ENCODE measurements at regions not wholly inside any gene's neighbourhood (a gene's known extent, or its start where the extent isn't known, plus 50 kb on each side); places are given as distances from the start of the nearest gene placed in this dataset.

DNA sequence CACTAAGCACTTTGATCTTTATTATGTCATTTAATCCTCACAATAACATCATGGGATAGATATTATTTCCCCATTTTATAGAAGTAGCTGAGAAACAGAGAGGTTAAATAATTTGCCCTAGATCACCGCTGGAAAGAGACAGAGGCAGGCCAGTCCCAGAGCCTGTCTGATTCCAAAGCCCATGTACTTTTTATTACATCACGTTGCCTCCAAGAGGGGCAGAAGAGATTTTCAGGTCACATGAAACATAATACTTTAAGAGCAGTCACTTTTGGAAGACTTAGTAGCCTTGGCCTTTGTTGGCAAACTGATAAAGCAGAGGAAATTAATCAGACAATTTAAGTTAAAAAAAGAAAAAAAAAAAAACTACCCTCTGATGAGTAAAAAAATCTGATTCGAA lies 200.2 kb upstream of the ARHGAP20 start:
- no peak for DNase-seq

DNA sequence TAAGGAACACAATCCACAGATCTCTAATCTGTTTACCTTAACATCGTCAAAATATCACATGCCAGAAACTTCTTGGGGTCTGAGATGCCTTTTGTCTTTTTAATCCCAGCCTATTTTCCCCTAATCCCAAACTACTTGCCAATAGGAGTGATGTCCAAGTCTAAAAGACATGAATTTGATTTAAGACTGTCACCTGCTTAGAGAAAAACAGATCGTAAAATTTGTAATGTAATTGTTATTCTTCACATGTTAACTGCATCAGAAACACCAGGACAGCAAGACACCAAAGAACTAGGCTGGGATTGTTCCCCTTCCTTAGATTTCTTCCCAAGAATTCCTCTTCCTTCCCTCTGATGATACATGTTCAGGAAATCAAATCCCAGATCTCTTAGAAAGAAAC lies 198.1 kb upstream of the ARHGAP20 start:
- no peak for DNase-seq

- DNase-seq, result no peak
Observed at GRCh38 chr11:110909336-110909735, 197.1 kb upstream of the ARHGAP20 start.

- no peak for DNase-seq
Observed at GRCh38 chr11:110908401-110909105, 196.3 kb upstream of the ARHGAP20 start.

GRCh38 chr11:110907629-110908028 lies 195.4 kb upstream of the ARHGAP20 start:
- DNase-seq, result peak; percentile 63

- DNase-seq, result no peak
Observed at GRCh38 chr11:110903830-110904229, 191.6 kb upstream of the ARHGAP20 start.

DNA sequence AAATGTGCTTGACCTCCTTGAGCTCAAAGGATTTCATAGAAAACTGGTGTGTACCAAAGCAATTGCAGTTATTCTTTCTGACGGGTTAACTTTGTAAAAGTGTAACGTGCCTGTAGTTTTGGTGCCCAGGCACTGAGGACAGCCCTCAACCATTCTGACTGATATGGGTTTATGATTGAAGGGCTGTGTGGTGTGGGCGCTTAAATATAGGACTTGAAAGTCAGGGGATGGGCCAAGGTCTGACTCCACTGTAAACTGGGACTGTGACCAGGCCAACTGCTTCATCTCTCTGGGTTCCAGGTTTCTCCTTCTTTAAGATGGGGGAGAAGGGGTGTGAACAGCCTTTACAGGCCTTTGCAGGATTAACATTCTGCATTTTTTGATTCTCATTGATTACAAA lies 191.1 kb upstream of the ARHGAP20 start:
- DNase-seq, result no peak

GRCh38 chr11:110901441-110901840 lies 189.2 kb upstream of the ARHGAP20 start:
- DNase-seq, result no peak

- DNase-seq, result no peak
Observed at GRCh38 chr11:110900426-110900825, 188.2 kb upstream of the ARHGAP20 start.

DNA sequence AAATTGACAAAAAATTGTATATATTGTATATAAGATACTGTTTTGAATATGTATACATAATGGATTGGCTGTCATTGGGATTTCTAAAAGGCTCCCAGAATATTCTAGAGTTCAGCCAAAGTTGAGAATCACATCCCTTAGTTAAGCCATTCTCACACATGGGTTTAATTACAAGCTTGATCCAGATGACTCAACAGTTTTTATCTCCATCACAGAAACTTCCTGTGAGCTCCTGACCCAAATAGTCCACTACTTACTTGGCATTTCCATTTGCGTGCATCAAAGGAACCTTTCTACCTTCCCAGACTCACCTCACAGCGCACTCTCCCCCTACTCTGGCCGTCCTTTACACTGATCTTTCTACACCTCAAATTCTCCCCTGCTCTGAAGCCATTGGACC lies 184.8 kb upstream of the ARHGAP20 start:
- DNase-seq, result no peak

- no peak for DNase-seq
Observed at GRCh38 chr11:110896358-110896757, 184.1 kb upstream of the ARHGAP20 start.

- peak; percentile 67 for DNase-seq
Observed at GRCh38 chr11:110894224-110894623, 182.0 kb upstream of the ARHGAP20 start.

GRCh38 chr11:110892741-110893285 lies 180.6 kb upstream of the ARHGAP20 start:
- DNase-seq, result no peak

GRCh38 chr11:110891411-110891810 lies 179.2 kb upstream of the ARHGAP20 start:
- no peak for DNase-seq

DNA sequence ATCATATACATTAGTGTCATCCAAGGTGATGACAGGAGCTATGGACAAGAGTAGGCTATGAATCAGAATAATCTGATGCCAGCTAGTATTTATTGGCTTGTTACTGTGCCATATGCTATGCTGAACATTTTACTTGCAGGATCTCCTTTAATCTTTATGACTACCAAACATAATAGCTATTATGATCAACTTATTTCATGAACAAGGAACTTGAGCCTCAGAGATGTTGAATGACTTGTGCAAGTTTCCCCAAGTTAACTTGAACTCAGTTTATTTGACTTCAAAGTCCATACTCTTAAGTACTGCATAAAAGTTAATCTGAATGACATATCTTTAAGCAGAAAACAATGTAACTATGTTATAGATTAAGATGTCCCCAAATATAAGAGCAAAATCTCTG lies 178.8 kb upstream of the ARHGAP20 start:
- no peak for DNase-seq

GRCh38 chr11:110886288-110886970 lies 174.2 kb upstream of the ARHGAP20 start:
- no peak for DNase-seq

DNA sequence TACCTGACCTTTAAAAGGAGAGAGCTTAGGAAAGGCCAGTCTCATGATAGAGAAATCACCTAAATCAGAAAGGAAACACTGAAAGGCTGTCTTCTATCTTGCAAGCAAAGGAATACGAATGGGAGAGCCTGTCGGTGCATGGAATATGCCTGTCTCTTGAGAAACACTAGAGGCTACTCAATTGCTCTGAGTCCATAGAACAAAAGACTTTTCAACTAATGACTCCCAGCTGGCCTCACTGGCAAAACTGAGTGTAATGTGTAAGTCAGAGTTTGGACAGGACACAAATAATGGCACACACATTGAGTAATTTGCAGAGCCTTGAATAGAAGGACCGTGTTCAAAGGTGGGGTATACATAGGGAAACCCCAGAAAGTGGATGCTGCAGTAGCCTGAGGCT lies 171.0 kb upstream of the ARHGAP20 start:
- no peak for DNase-seq

- no peak for DNase-seq
Observed at GRCh38 chr11:110878513-110878912, 166.3 kb upstream of the ARHGAP20 start.

GRCh38 chr11:110874437-110875030 lies 162.3 kb upstream of the ARHGAP20 start:
- no peak for DNase-seq

DNA sequence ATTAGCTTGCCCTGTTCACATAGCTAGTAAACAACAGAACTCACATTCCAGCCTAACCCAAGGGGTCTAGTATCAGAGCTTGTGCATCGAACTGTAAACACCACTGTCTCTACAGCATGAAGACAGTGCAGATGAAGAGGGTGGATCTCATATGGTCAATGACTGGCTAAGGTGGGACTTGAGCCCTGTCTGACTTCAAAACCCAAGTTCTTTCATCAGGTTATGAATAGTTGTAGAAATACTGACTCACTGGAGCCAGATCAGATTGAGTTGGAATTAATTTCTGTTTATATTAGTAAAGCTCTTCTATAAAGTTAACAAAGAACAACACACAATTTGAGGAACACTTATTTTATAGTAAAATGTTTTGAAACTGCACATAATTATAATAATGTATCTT lies 161.7 kb upstream of the ARHGAP20 start:
- no peak for DNase-seq

GRCh38 chr11:110870816-110871522 lies 158.7 kb upstream of the ARHGAP20 start:
- no peak for DNase-seq

- DNase-seq, result no peak
Observed at GRCh38 chr11:110867951-110868350, 155.7 kb upstream of the ARHGAP20 start.

DNA sequence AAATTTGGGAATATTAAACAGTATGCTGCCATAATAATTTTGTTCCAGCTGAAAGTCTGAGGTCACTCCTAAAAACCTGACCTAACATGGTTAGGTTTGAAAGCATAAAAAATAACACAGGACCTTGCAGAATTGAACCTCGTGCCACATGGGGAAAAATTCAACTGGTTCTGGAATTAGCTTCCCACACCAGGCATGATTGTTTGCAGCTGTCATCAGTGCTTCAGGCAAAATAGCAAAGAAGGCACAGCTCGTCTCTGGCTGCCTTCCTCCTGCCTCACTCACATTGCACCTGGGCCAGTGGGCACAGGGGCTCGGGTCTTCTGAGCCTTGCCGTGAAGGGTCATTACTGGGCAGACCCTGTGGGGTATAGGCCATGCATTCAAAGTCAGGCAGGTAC lies 153.8 kb upstream of the ARHGAP20 start:
- no peak for DNase-seq

Measured in hematopoietic multipotent progenitor cell treated with erythropoietin and hydrocortisone succinate and interleukin-3 and kit ligand, for 6 days (in vitro differentiated cells).